D721Med (cell line): ENCODE measurements at regions not wholly inside any gene's neighbourhood (a gene's known extent, or its start where the extent isn't known, plus 50 kb on each side); places are given as distances from the start of the nearest gene placed in this dataset.

ENCODE experiments used
- DNase-seq: peaks from one replicate; pipeline ENCODE4 v3.0.0; 2011; ENCODE audit warnings: low spot score; ENCODE audit not compliant: insufficient read length
- FAIRE-seq: peaks from 2 replicates; lab custom pipeline; 2011; peaks lifted over from hg19 to GRCh38; lab: Jason Lieb, UNC
- TF ChIP-seq, protein P1 (sequence below): IDR thresholded peaks from 2 replicates; pipeline ENCODE4 v1.5.1; 2012; ENCODE audit warnings: mild to moderate bottlenecking, control low read depth; ENCODE audit not compliant: insufficient read depth; ENCODE audit errors: missing control alignments

DNA sequence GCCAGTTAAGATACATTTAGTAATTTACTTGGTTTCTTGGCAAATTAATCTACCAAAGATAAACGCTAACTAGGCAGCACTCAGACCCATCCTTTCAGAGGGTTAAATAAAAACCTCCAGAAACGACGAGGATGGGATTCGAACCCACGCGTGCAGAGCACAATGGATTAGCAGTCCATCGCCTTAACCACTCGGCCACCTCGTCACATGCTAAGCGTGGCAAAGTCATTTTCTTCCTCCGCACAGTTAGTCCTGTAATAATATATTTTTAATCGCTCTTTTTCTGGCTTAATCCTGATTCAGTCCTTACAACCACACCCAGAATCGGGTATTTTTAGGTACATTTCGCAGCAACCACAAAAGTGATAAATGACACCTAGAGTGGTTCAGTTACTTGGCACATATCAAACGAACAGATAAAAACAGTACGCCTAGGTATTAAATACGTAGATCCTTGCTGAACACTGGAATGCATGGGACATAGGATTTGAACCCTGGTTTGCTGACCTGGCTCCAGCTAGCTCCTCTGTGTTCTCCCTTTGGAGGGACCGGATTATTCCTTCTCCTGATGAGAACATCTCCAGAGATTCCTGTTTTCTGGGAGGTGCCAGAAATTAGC lies 71.6 kb downstream of the GPX5 start:
- FAIRE-seq (peak; percentile 64), DNase-seq (no peak)
- TF ChIP-seq, protein P1, sequence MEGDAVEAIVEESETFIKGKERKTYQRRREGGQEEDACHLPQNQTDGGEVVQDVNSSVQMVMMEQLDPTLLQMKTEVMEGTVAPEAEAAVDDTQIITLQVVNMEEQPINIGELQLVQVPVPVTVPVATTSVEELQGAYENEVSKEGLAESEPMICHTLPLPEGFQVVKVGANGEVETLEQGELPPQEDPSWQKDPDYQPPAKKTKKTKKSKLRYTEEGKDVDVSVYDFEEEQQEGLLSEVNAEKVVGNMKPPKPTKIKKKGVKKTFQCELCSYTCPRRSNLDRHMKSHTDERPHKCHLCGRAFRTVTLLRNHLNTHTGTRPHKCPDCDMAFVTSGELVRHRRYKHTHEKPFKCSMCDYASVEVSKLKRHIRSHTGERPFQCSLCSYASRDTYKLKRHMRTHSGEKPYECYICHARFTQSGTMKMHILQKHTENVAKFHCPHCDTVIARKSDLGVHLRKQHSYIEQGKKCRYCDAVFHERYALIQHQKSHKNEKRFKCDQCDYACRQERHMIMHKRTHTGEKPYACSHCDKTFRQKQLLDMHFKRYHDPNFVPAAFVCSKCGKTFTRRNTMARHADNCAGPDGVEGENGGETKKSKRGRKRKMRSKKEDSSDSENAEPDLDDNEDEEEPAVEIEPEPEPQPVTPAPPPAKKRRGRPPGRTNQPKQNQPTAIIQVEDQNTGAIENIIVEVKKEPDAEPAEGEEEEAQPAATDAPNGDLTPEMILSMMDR: no peak

DNA sequence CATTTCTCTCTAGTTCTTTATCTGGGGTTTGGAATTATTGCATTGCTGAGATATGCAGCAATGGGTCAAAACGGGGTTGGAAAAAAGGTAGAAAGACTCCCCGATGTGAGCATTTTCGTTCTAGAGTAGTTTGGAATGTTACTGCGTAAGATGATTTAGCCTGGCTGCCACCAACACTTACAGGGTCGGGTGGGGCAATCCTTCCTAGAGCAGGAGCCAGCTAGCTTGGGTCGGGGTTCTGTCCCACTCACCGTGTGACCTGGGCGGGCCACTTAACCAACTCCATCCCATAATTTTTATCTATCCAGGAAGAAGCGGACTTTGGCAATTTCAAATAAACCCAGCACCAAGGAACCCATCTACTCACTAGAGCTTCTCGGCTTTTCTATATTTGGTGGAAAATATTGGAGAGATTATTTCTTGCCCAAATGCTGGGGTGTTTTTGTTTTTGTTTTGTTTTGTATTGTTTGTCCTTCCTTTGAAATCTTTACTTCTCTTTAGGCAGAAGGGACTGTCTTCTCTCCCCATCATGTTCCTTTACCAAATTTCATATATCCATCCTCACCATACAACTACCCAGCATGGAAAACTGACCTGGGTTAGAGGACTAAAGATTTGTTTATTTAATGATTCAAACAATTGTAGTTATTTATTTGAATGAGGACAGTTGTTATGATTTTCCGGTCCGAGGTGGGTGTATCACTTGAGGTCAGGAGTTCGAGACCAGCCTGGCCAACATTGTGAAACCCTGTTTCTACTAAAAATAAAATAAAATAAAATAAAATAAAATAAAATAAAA lies 72.4 kb downstream of the GPX5 start:
- DNase-seq: no peak
- no peak for FAIRE-seq
- TF ChIP-seq, protein P1: no peak

DNA sequence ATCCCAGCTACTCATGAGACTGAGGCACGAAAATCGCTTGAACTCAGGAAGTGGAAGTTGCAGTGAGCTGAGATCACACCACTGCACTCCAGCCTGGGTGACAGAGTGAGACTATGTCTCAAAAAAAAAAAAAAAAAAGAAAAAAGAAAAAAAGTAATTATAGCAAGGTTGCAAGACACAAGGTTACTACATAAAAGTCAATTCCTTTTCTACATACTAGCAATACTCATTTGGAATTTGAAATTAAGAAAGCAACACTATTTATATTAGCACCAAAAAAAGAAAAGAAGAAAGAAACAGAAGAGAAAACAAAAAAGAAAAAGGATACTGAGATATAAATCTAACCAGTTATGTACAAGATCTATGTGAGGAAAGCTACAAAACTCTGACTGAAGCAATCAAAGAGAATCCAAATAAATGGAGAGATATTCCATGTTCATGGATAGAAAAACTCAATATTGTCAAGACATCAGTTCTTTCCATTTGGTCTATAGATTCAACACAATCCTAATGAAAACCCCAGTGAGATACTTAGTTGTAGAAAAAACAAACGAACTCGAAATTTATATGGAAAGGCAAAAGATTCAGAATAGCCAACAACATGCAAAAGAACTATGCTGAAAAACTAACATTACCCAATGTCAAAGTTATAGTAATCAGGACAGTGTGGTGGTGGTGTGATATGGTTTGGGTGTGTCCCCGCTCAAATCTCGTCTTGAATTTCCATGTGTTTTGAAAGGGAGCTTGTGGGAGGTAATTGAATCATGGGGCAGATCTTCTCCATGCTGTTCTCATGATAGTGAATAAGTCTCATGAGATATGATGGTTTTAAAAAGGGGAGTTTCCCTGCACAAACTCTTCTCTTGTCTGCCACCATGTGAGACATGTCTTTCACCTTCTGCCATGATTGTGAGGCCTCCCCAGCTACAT lies 73.3 kb downstream of the GPX5 start:
- TF ChIP-seq, protein P1: no peak
- FAIRE-seq (peak; percentile 48), DNase-seq (no peak)

DNA sequence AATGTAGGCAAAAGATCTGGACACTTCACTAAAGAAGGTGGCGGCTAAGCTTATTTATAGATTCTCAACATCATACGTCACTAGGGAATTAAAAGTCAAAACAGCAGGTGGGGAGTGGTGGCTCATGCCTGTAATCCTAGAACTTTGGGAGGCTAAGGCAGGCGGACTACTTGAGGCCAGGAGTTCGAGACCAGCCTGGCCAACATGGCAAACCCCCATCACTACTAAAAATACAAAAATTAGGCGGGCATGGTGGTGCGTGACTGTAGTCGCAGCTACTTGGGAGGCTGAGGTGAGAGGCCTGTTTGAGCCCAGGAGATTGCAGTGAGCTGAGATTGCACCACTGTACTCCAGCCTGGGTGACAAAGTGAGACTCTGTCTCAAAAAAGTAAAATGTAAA lies 74.6 kb downstream of the GPX5 start:
- TF ChIP-seq, protein P1: no peak
- FAIRE-seq (no peak), DNase-seq (no peak)

DNA sequence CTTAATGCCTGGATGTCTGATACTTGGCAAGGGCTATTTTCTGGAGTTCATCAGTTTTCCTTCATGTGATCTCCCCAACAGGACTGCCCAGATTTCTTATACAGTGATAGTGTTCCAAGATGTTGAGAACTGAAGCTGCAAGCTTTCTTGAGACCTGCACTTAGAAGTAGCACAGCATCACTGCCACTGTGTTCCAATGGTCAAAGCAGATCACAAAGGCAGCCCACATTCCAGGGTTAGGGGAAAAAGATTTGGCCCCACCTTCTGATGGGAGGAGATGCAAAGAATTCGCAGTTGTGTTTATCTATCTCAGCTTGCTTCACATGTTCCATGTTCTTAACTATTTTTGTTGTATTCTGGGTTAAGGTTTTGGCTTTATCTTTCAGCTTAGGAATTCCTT lies 78.2 kb downstream of the GPX5 start:
- FAIRE-seq (no peak), DNase-seq (no peak)
- TF ChIP-seq, protein P1: no peak

DNA sequence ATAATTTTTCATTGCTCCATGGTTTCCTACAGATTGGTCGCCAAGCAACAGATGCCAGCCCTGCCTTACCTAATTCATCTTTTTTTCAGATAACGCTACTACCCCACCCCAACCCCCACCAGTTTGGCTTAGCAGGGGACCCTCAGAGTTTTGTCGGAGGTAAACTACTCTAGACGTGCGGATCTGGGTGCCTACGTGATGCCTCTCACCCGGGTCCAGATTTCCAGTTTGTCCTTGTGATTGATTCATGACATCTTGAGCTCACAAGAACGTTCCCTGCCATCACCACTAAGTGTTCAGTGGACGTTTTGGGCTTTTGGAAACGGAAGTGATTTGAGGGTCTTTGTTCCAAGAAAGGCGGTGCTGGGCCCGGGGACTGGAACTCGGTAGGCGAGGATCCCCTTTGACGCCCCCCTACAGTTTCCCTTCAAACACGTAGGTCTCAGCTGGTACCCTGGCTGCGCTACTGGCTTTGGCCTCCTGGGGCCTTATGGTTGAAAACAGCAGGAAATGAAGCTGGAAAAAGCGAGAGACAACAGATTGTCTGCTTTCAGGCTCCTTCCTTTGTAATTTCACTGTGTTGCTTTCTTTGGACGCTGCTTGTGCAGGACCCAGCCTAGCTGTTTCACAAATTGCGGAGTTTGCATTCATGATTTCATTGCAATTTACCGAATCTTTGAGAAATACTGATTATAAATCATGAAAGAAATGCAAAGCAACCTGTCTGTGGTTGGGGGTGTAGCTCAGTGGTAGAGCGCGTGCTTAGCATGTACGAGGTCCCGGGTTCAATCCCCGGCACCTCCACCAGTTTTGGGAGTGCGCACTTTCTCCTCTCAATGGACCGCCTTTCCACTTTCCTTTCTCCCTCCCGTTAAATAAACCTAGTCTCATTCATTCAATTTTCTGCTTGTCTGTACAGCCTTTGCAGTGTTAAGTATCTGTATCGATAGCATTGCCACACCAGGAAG lies 81.0 kb downstream of the GPX5 start:
- TF ChIP-seq, protein P1: no peak
- DNase-seq: peak; percentile 44
- peak; percentile 48 for FAIRE-seq
